Middle frontal gyrus (tissue), 1 donor: ENCODE measurements at regions not wholly inside any gene's neighbourhood (a gene's known extent, or its start where the extent isn't known, plus 50 kb on each side); places are given as distances from the start of the nearest gene placed in this dataset.
"Not testable (repeated sequence)": the region's sequence is repeated elsewhere in the genome, so short reads cannot be mapped to it uniquely, and the experiment has no call there.

ENCODE experiments used
- DNase-seq: peaks from one replicate; pipeline ENCODE4 v3.0.0-alpha.2; 2015; ENCODE audit warnings: low spot score; ENCODE audit errors: extremely low spot score

- DNase-seq: no peak
Measured at GRCh38 chr9:94188246-94188645, 70.9 kb upstream of the ZNF169 start.

GRCh38 chr9:94191706-94192105 lies 67.4 kb upstream of the ZNF169 start:
- DNase-seq: not testable (repeated sequence)

GRCh38 chr9:94198414-94198813 lies 60.7 kb upstream of the ZNF169 start:
- DNase-seq: no peak

- no peak for DNase-seq
Measured at GRCh38 chr9:94199776-94200175, 59.3 kb upstream of the ZNF169 start.

- no peak for DNase-seq
Measured at GRCh38 chr9:94204174-94204573, 54.9 kb upstream of the ZNF169 start.

- no peak for DNase-seq
Measured at GRCh38 chr9:94207781-94208180, 51.3 kb upstream of the ZNF169 start.
